Loucy (cell line): ENCODE measurements at regions not wholly inside any gene's neighbourhood (a gene's known extent, or its start where the extent isn't known, plus 50 kb on each side); places are given as distances from the start of the nearest gene placed in this dataset.
A peak's percentile ranks its signal among the peaks of the same experiment; 100 is the strongest.

Experiments
- H2AFZ ChIP-seq: fragments of 200-600 bp; sonication (generic); 2 replicates; pipeline ENCODE4 v1.6.0; 2016; ENCODE audit warnings: antibody characterized with exemption, mild to moderate bottlenecking, low read length, moderate library complexity
- H3F3A ChIP-seq: fragments of 200-600 bp; 2 replicates; pipeline ENCODE4 v1.6.0; 2016; ENCODE audit warnings: antibody characterized with exemption, low read depth, mild to moderate bottlenecking
- H3K27me3 ChIP-seq: fragments of 200-600 bp; sonication (generic); 2 replicates; pipeline ENCODE4 v1.6.1; 2014; ENCODE audit warnings: low read length, mild to moderate bottlenecking; ENCODE audit not compliant: insufficient read depth, poor library complexity, severe bottlenecking
- H3K36me3 ChIP-seq: fragments of 200-600 bp; sonication (generic); 2 replicates; pipeline ENCODE4 v1.6.1; 2016; ENCODE audit warnings: low read length; ENCODE audit not compliant: insufficient read depth
- H3K4me1 ChIP-seq: fragments of 200-600 bp; sonication (generic); 2 replicates; pipeline ENCODE4 v1.5.1; 2014; ENCODE audit warnings: low read length, mild to moderate bottlenecking; ENCODE audit not compliant: insufficient read depth, poor library complexity, severe bottlenecking
- H3K4me2 ChIP-seq: fragments of 200-600 bp; sonication (generic); 2 replicates; pipeline ENCODE4 v1.6.0; 2014; ENCODE audit warnings: antibody characterized with exemption, low read length, low read depth, mild to moderate bottlenecking; ENCODE audit not compliant: poor library complexity, severe bottlenecking
- H3K4me3 ChIP-seq: fragments of 200-600 bp; sonication (generic); 2 replicates; pipeline ENCODE4 v1.5.1; 2014; ENCODE audit warnings: low read length, mild to moderate bottlenecking, mixed read lengths; ENCODE audit not compliant: poor library complexity, severe bottlenecking
- H3K79me2 ChIP-seq: fragments of 200-600 bp; sonication (generic); 2 replicates; pipeline ENCODE4 v1.6.1; 2014; ENCODE audit warnings: low read length; ENCODE audit not compliant: insufficient read depth
- H3K9ac ChIP-seq: fragments of 200-600 bp; sonication (generic); 2 replicates; pipeline ENCODE4 v1.6.0; 2014; ENCODE audit warnings: mild to moderate bottlenecking, low read depth, low read length, moderate library complexity; ENCODE audit not compliant: poor library complexity, severe bottlenecking
- H3K9me2 ChIP-seq: fragments of 200-600 bp; sonication (generic); replicated peaks from 2 replicates; pipeline ENCODE4 v1.6.1; 2016; ENCODE audit warnings: low read depth, low read length, mixed read lengths
- H3K9me3 ChIP-seq: fragments of 200-600 bp; sonication (generic); 2 replicates; pipeline ENCODE4 v1.6.1; 2014; ENCODE audit warnings: mild to moderate bottlenecking, antibody characterized with exemption, low read length, low read depth; ENCODE audit not compliant: insufficient read depth
- H4K20me1 ChIP-seq: fragments of 200-600 bp; sonication (generic); 2 replicates; pipeline ENCODE4 v1.6.0; 2014; ENCODE audit warnings: antibody characterized with exemption, low read length, mild to moderate bottlenecking; ENCODE audit not compliant: insufficient read depth, poor library complexity, severe bottlenecking
- EZH2phosphoT487 ChIP-seq: fragments of 200-600 bp; IDR thresholded peaks from 2 replicates; pipeline ENCODE4 v1.6.1; 2018; ENCODE audit warnings: antibody characterized with exemption, mild to moderate bottlenecking, moderate library complexity, borderline replicate concordance
- TF ChIP-seq, protein P1 (sequence below): fragments of 200-600 bp; sonication (generic); conservative IDR thresholded peaks from 2 replicates; pipeline ENCODE4 v1.5.1; 2014; ENCODE audit warnings: mild to moderate bottlenecking, antibody characterized with exemption, low read length

DNA sequence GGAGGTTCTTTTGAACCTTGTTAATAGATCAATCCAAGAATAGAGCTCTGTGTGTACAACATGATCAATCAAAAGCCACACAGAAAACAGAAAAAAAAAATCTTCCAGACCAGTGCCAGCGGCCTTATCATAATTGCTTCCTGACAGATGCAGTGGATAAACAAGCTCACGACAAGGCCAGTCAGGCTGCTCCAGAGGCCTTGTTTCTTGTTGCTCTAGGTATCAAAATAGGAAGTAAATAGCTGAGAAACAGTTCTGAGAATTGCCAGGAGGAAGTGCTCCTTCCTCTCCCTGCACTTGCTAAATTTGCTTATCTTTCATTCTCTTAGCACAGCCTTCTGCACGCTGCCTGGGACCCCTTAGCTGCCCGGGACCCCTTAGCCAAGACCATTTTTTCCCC is 199.0 kb upstream of the TARS1 start:
- Histone ChIP-seq H3K36me3 (no peaks in the 10 kb centered on the region), H3K4me2 (peak overlapping the region; percentile 12), H3K4me3 (no peak overlapping the region), H3K9me2 (no peaks in the 10 kb centered on the region), H3F3A (no peaks in the 10 kb centered on the region), H3K4me1 (peaks cover 25% of the 10 kb centered on the region), H3K9me3 (no peaks in the 10 kb centered on the region), H4K20me1 (no peaks in the 10 kb centered on the region), H3K27me3 (no peaks in the 10 kb centered on the region), H3K79me2 (no peaks in the 10 kb centered on the region), H3K9ac (no peak overlapping the region), H2AFZ (peak overlapping the region; percentile 39; the same call in 1 of the 2 replicates)
- TF ChIP-seq, protein P1, sequence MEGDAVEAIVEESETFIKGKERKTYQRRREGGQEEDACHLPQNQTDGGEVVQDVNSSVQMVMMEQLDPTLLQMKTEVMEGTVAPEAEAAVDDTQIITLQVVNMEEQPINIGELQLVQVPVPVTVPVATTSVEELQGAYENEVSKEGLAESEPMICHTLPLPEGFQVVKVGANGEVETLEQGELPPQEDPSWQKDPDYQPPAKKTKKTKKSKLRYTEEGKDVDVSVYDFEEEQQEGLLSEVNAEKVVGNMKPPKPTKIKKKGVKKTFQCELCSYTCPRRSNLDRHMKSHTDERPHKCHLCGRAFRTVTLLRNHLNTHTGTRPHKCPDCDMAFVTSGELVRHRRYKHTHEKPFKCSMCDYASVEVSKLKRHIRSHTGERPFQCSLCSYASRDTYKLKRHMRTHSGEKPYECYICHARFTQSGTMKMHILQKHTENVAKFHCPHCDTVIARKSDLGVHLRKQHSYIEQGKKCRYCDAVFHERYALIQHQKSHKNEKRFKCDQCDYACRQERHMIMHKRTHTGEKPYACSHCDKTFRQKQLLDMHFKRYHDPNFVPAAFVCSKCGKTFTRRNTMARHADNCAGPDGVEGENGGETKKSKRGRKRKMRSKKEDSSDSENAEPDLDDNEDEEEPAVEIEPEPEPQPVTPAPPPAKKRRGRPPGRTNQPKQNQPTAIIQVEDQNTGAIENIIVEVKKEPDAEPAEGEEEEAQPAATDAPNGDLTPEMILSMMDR = no peak
- TF ChIP-seq EZH2phosphoT487 = no peak

DNA sequence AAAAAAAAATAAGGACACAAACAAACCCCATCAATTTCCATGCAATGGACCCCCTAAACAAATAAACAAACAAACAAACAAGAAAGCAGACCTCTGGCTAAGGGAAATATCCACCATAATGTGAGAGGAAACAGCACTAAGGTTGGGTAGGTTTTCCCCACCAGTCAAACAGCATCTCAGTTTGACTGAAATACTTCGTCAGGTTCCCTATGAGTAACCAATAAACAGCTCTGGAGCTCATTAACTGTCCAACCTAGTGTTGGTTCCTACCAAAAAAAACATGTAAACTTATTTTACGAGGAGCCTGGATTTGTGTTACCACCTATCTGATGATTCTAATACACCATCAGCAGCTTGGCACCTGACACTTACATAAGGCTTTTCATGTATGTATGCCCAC is 198.5 kb upstream of the TARS1 start:
- Histone ChIP-seq H3K36me3 (no peaks in the 10 kb centered on the region), H3F3A (no peaks in the 10 kb centered on the region), H3K4me3 (no peak overlapping the region), H3K9ac (no peak overlapping the region), H2AFZ (no peak overlapping the region), H3K9me2 (no peaks in the 10 kb centered on the region), H3K4me2 (peak overlapping the region; percentile 12), H3K79me2 (no peaks in the 10 kb centered on the region), H3K9me3 (no peaks in the 10 kb centered on the region), H3K27me3 (no peaks in the 10 kb centered on the region), H4K20me1 (no peaks in the 10 kb centered on the region), H3K4me1 (peaks cover 20% of the 10 kb centered on the region)
- TF ChIP-seq EZH2phosphoT487 = no peak
- TF ChIP-seq, protein P1 = no peak

DNA sequence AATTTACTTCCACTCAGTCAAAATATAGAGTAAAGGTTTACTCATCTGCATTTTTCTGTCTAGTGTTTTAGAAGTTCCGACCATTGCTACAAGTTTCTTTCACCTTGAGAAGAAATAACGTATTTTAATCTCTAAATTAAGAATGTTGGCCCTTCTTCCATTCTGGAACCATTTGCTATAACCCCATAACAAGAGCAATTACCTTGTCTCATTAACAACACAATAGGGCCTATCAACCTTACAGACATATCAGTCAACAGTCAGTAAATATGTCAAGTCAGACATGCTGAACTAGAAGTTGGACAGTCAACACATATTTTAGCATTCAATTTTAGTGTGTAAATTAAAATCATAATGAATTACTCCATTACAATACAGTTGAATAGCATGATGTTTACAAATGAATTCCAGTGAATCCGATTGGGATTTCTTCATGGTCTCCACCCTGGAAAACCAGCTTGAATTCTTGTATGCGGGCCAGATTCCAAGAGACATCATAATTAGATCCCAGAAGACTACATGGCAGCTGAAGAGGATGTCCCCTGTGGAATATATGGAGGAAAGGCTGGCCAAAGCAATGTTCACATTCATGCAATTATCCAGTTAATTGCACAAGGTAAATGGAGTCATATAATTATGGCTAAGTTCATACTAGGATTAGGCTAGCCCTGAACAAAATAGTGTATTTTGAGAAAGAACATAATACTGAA is 196.2 kb upstream of the TARS1 start:
- Histone ChIP-seq H3K9me3 (no peaks in the 10 kb centered on the region), H3K4me2 (no peak overlapping the region), H3K4me1 (peaks cover 9% of the 10 kb centered on the region), H3K27me3 (no peaks in the 10 kb centered on the region), H2AFZ (no peak overlapping the region), H3K79me2 (no peaks in the 10 kb centered on the region), H3K9ac (no peak overlapping the region), H3K9me2 (no peaks in the 10 kb centered on the region), H4K20me1 (no peaks in the 10 kb centered on the region), H3K4me3 (no peak overlapping the region), H3F3A (no peaks in the 10 kb centered on the region), H3K36me3 (no peaks in the 10 kb centered on the region)
- TF ChIP-seq, protein P1 = no peak
- TF ChIP-seq EZH2phosphoT487 = no peak
